ENCODE measurements at regions not wholly inside any gene's neighbourhood (a gene's known extent, or its start where the extent isn't known, plus 50 kb on each side); places are given as distances from the start of the nearest gene placed in this dataset.
"Not testable (repeated sequence)": the region's sequence is repeated elsewhere in the genome, so short reads cannot be mapped to it uniquely, and the experiment has no call there.

GRCh38 chr3:14252321-14253021 is 73.9 kb downstream of the LSM3 start:
- DNase-seq: no peak

- no peak for DNase-seq
Observed at GRCh38 chr3:14253022-14253706, 74.5 kb downstream of the LSM3 start.

- no peak for DNase-seq
Observed at GRCh38 chr3:14253707-14254382, 75.2 kb downstream of the LSM3 start.

- DNase-seq: no peak
Observed at GRCh38 chr3:14254812-14255702, 76.4 kb downstream of the LSM3 start.

GRCh38 chr3:14256046-14256445 is 77.4 kb downstream of the LSM3 start:
- DNase-seq: no peak

- DNase-seq: no peak
Observed at GRCh38 chr3:14256561-14257342, 78.1 kb downstream of the LSM3 start.

- no peak for DNase-seq
Observed at GRCh38 chr3:14258906-14259904, 80.6 kb downstream of the LSM3 start.

- DNase-seq: no peak
Observed at GRCh38 chr3:14260463-14260862, 81.8 kb downstream of the LSM3 start.

- DNase-seq: peak; percentile 70
Observed at GRCh38 chr3:14261229-14261628, 82.6 kb downstream of the LSM3 start.

- DNase-seq: no peak
Observed at GRCh38 chr3:14262212-14262611, 83.6 kb downstream of the LSM3 start.

- no peak for DNase-seq
Observed at GRCh38 chr3:14262867-14263266, 84.2 kb downstream of the LSM3 start.

GRCh38 chr3:14263317-14264005 is 84.8 kb downstream of the LSM3 start:
- no peak for DNase-seq

- DNase-seq: no peak
Observed at GRCh38 chr3:14265246-14265962, 86.8 kb downstream of the LSM3 start.

GRCh38 chr3:14266361-14266760 is 87.7 kb downstream of the LSM3 start:
- no peak for DNase-seq

- DNase-seq: no peak
Observed at GRCh38 chr3:14267976-14268375, 89.4 kb downstream of the LSM3 start.

- no peak for DNase-seq
Observed at GRCh38 chr3:14268897-14269296, 90.3 kb downstream of the LSM3 start.

- DNase-seq: not testable (repeated sequence)
Observed at GRCh38 chr3:14272041-14272958, 93.7 kb downstream of the LSM3 start.

GRCh38 chr3:14272959-14273560 is 94.4 kb downstream of the LSM3 start:
- DNase-seq: not testable (repeated sequence)

All from effector CD4-positive, alpha-beta T cell (primary cell).